GM23338 (cell line): ENCODE measurements at regions not wholly inside any gene's neighbourhood (a gene's known extent, or its start where the extent isn't known, plus 50 kb on each side); places are given as distances from the start of the nearest gene placed in this dataset.

Experiments used
- ATAC-seq: fragments of 200-7000 bp; cut with Tn5 transposase; 3 replicates; pipeline ENCODE4 v1.9.1; 2020
- DNase-seq: peaks from one replicate; pipeline ENCODE4 v3.0.0-alpha.2; 2015; ENCODE audit warnings: low spot score
- H2AFZ ChIP-seq: fragments of 200-600 bp; sonication (generic); 2 replicates; pipeline ENCODE4 v1.8.0; 2016; ENCODE audit warnings: antibody characterized with exemption, mild to moderate bottlenecking, moderate library complexity
- H3F3A ChIP-seq: fragments of 200-600 bp; sonication (generic); replicated peaks from 2 replicates; pipeline ENCODE4 v1.8.0; 2017; ENCODE audit warnings: antibody characterized with exemption, mixed run types, low read depth
- H3K27ac ChIP-seq: fragments of 200-600 bp; sonication (generic); 2 replicates; pipeline ENCODE4 v1.6.1; 2016; ENCODE audit warnings: low read depth
- H3K27me3 ChIP-seq: fragments of 200-600 bp; sonication (generic); 2 replicates; pipeline ENCODE4 v1.8.0; 2016; ENCODE audit warnings: mild to moderate bottlenecking, mixed run types, moderate library complexity; ENCODE audit not compliant: insufficient read depth
- H3K36me3 ChIP-seq: fragments of 200-600 bp; sonication (generic); 2 replicates; pipeline ENCODE4 v1.8.0; 2016; ENCODE audit warnings: mild to moderate bottlenecking; ENCODE audit not compliant: insufficient read depth
- H3K4me1 ChIP-seq: fragments of 200-600 bp; sonication (generic); 2 replicates; pipeline ENCODE4 v1.8.0; 2016; ENCODE audit warnings: mild to moderate bottlenecking, moderate library complexity; ENCODE audit not compliant: insufficient read depth
- H3K4me2 ChIP-seq: fragments of 200-600 bp; sonication (generic); 2 replicates; pipeline ENCODE4 v1.7.1; 2017; ENCODE audit warnings: mixed run types
- H3K4me3 ChIP-seq: fragments of 200-600 bp; sonication (generic); 2 replicates; pipeline ENCODE4 v1.6.1; 2016; ENCODE audit warnings: mixed run types
- H3K79me2 ChIP-seq: fragments of 200-600 bp; sonication (generic); replicated peaks from 2 replicates; pipeline ENCODE4 v1.8.0; 2017; ENCODE audit warnings: mild to moderate bottlenecking; ENCODE audit not compliant: insufficient read depth
- H3K9me2 ChIP-seq: fragments of 200-600 bp; sonication (generic); 2 replicates; pipeline ENCODE4 v1.8.0; 2017; ENCODE audit not compliant: insufficient read depth
- H4K20me1 ChIP-seq: fragments of 200-600 bp; sonication (generic); replicated peaks from 2 replicates; pipeline ENCODE4 v1.8.0; 2017; ENCODE audit warnings: mild to moderate bottlenecking; ENCODE audit not compliant: insufficient read depth
- H3K27ac Mint-ChIP-seq: 2 replicates; pipeline ENCODE4 v1.8.0; 2020; ENCODE audit warnings: inconsistent platforms, mild to moderate bottlenecking, moderate library complexity, mixed read lengths
- H3K27me3 Mint-ChIP-seq: 3 replicates; pipeline ENCODE4 v1.8.0; 2022; ENCODE audit warnings: low read depth, mild to moderate bottlenecking, moderate library complexity, mixed read lengths, inconsistent platforms; ENCODE audit not compliant: insufficient read depth, poor library complexity
- H3K36me3 Mint-ChIP-seq: 3 replicates; pipeline ENCODE4 v1.8.0; 2021; ENCODE audit warnings: low read depth, mild to moderate bottlenecking, inconsistent platforms, moderate library complexity, mixed read lengths
- H3K4me1 Mint-ChIP-seq: 3 replicates; pipeline ENCODE4 v1.8.0; 2020; ENCODE audit warnings: mild to moderate bottlenecking, inconsistent platforms, mixed read lengths
- H3K4me3 Mint-ChIP-seq: 3 replicates; pipeline ENCODE4 v1.8.0; 2021; ENCODE audit warnings: moderate library complexity, mild to moderate bottlenecking, inconsistent platforms, mixed read lengths
- H3K9me3 Mint-ChIP-seq: 3 replicates; pipeline ENCODE4 v1.8.0; 2020; ENCODE audit warnings: moderate library complexity, mild to moderate bottlenecking, inconsistent platforms, mixed read lengths
- NANOG ChIP-seq: IDR thresholded peaks from 2 replicates; pipeline ENCODE4 v1.6.1; 2016; ENCODE audit warnings: antibody characterized with exemption, borderline replicate concordance
- POLR2AphosphoS5 ChIP-seq: IDR thresholded peaks from 2 replicates; pipeline ENCODE4 v1.6.1; 2016; ENCODE audit warnings: antibody characterized with exemption, low read depth
- REST ChIP-seq: IDR thresholded peaks from one replicate; pipeline ENCODE4 v1.6.1; 2018; ENCODE audit warnings: antibody characterized with exemption; ENCODE audit not compliant: unreplicated experiment
- STAT1 ChIP-seq: IDR thresholded peaks from one replicate; pipeline ENCODE4 v1.6.1; 2016; ENCODE audit warnings: antibody characterized with exemption; ENCODE audit not compliant: unreplicated experiment
- ZNF331 ChIP-seq: fragments of 250-450 bp; sonication (Bioruptor Pico); IDR thresholded peaks from 2 replicates; pipeline ENCODE4 v1.5.0; 2020; ENCODE audit warnings: low read depth, mild to moderate bottlenecking, moderate library complexity
- TF ChIP-seq, protein P1 (sequence below): fragments of 250-450 bp; sonication (Bioruptor Pico); IDR thresholded peaks from 2 replicates; pipeline ENCODE4 v1.5.0; 2020; ENCODE audit warnings: mild to moderate bottlenecking, moderate library complexity
- TF ChIP-seq, protein P2 (sequence below), 2 experiments: fragments of 200-600 bp in 1 of 2; sonication (generic) in 1 of 2; conservative IDR thresholded peaks; 2 replicates each; pipeline versions ENCODE4 v1.5.1 to v1.6.1; 2016 to 2017; ENCODE audit warnings: antibody characterized with exemption in 2 of 2, low read depth in 2 of 2, mild to moderate bottlenecking in 2 of 2, moderate library complexity in 1 of 2

DNA sequence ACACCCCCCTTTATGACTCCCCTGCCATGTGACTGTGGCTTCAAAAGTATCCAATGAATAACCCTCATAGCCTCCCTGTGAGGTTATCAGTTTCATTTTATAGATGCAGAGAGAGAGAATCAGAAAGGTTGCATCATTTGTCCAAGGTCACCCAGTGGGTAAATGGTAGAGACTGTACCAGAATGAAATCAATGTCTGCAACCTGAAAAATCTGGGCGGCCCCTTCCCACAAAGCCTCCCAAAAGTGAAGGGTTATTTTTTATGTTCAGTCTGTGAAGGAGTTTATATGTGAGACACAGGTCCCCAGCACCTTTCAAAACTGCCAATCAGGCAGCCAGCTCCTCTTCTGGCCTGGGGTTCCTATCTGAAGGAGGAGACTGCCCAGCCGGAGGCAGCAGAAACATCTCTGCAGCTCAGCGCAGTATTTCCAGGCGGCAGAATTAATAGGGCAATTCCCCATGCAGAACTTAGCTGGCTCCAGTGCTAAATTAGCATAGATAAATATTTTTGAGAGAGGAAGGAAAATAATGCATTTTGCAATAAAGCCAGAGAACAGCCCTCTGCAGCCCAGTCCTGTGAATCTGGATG is 130.8 kb upstream of the PRR20G start:
- Mint-ChIP-seq H3K27ac (no peak overlapping the region), H3K4me1 (peaks cover 30% of the 10 kb centered on the region), H3K36me3 (no peaks in the 10 kb centered on the region), H3K9me3 (no peaks in the 10 kb centered on the region), H3K4me3 (no peak overlapping the region), H3K27me3 (peaks cover 6% of the 10 kb centered on the region)
- Histone ChIP-seq H3K27ac (no peak overlapping the region), H3K4me1 (peaks cover 3% of the 10 kb centered on the region; the same call in 1 of the 2 replicates), H3K79me2 (no peaks in the 10 kb centered on the region), H3K27me3 (no peaks in the 10 kb centered on the region), H4K20me1 (no peaks in the 10 kb centered on the region), H3K4me2 (no peak overlapping the region), H3K9me2 (no peaks in the 10 kb centered on the region), H3F3A (no peaks in the 10 kb centered on the region), H3K36me3 (no peaks in the 10 kb centered on the region), H2AFZ (no peak overlapping the region), H3K4me3 (no peak overlapping the region)
- ATAC-seq (no peak), DNase-seq (no peak)
- TF ChIP-seq POLR2AphosphoS5 (no peak), NANOG (no peak)

DNA sequence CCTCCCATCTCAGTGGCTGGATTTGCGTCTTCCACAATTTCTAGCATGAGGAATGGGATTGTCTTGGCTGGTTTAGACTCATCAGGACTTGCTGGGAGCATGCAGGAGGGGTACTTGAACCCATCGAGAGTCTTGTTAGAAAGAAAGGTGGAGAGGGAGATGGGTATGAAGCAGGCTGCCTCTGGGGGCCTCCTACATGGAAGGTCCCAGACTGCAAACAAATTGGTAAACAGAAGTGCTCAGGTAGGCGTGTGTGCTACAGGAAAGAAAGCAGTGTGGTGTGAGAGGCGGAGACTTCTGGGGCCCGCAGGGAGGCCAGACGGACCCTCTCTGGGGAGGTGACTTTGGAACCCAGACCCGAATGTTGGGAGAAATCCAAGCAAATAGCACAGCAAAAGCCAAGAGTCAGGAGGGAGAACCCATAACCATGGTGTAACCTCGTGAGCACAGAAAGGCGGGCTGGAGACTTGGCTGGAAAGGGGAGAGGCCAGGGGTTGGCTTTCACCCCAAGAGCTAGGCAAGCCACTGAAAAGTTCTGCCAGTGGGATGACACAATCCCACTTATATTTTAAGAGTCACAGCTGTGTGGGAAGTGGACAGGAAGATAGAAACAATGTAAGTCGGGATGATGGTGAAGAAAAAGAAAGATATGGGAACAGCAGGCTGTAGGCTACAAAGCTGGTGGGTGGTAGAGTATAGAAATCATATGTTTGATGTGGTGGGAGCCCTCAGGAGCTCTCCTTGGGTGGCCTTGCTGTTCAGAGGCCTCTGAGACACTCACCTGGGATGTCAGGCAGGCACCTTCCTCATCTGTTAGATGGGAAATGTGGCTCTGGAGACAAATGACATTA is 130.1 kb upstream of the PRR20G start:
- peaks cover 23% of the 10 kb centered on the region for H3K4me1 Mint-ChIP-seq
- no peak for DNase-seq

More for the DNA sequence above, 130.1 kb upstream of the PRR20G start:
- Histone ChIP-seq H3K4me2 (no peak overlapping the region), H3K79me2 (no peaks in the 10 kb centered on the region), H3K36me3 (no peaks in the 10 kb centered on the region), H3K9me2 (no peaks in the 10 kb centered on the region), H3K4me3 (no peak overlapping the region), H3F3A (no peaks in the 10 kb centered on the region), H3K27ac (no peak overlapping the region), H4K20me1 (no peaks in the 10 kb centered on the region), H2AFZ (0 out of 2 replicates have a peak overlapping the region, but pooled peaks have one; percentile 63), H3K27me3 (no peaks in the 10 kb centered on the region), H3K4me1 (no peaks in the 10 kb centered on the region; the same call in 1 of the 2 replicates)
- no peak overlapping the region for H3K4me3 Mint-ChIP-seq
- no peaks in the 10 kb centered on the region for H3K9me3 Mint-ChIP-seq
- no peaks in the 10 kb centered on the region for H3K36me3 Mint-ChIP-seq
- no peak overlapping the region for H3K27ac Mint-ChIP-seq
- no peak for ATAC-seq
- TF ChIP-seq REST (no peak), POLR2AphosphoS5 (no peak), STAT1 (no peak), ZNF331 (no peak)
- TF ChIP-seq, protein P1, sequence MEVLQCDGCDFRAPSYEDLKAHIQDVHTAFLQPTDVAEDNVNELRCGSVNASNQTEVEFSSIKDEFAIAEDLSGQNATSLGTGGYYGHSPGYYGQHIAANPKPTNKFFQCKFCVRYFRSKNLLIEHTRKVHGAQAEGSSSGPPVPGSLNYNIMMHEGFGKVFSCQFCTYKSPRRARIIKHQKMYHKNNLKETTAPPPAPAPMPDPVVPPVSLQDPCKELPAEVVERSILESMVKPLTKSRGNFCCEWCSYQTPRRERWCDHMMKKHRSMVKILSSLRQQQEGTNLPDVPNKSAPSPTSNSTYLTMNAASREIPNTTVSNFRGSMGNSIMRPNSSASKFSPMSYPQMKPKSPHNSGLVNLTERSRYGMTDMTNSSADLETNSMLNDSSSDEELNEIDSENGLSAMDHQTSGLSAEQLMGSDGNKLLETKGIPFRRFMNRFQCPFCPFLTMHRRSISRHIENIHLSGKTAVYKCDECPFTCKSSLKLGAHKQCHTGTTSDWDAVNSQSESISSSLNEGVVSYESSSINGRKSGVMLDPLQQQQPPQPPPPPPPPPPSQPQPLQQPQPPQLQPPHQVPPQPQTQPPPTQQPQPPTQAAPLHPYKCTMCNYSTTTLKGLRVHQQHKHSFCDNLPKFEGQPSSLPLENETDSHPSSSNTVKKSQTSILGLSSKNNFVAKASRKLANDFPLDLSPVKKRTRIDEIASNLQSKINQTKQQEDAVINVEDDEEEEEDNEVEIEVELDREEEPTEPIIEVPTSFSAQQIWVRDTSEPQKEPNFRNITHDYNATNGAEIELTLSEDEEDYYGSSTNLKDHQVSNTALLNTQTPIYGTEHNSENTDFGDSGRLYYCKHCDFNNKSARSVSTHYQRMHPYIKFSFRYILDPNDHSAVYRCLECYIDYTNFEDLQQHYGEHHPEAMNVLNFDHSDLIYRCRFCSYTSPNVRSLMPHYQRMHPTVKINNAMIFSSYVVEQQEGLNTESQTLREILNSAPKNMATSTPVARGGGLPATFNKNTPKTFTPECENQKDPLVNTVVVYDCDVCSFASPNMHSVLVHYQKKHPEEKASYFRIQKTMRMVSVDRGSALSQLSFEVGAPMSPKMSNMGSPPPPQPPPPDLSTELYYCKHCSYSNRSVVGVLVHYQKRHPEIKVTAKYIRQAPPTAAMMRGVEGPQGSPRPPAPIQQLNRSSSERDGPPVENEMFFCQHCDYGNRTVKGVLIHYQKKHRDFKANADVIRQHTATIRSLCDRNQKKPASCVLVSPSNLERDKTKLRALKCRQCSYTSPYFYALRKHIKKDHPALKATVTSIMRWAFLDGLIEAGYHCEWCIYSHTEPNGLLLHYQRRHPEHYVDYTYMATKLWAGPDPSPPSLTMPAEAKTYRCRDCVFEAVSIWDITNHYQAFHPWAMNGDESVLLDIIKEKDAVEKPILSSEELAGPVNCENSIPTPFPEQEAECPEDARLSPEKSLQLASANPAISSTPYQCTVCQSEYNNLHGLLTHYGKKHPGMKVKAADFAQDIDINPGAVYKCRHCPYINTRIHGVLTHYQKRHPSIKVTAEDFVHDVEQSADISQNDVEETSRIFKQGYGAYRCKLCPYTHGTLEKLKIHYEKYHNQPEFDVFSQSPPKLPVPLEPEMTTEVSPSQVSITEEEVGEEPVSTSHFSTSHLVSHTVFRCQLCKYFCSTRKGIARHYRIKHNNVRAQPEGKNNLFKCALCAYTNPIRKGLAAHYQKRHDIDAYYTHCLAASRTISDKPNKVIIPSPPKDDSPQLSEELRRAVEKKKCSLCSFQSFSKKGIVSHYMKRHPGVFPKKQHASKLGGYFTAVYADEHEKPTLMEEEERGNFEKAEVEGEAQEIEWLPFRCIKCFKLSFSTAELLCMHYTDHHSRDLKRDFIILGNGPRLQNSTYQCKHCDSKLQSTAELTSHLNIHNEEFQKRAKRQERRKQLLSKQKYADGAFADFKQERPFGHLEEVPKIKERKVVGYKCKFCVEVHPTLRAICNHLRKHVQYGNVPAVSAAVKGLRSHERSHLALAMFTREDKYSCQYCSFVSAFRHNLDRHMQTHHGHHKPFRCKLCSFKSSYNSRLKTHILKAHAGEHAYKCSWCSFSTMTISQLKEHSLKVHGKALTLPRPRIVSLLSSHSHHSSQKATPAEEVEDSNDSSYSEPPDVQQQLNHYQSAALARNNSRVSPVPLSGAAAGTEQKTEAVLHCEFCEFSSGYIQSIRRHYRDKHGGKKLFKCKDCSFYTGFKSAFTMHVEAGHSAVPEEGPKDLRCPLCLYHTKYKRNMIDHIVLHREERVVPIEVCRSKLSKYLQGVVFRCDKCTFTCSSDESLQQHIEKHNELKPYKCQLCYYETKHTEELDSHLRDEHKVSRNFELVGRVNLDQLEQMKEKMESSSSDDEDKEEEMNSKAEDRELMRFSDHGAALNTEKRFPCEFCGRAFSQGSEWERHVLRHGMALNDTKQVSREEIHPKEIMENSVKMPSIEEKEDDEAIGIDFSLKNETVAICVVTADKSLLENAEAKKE, result no peak
- TF ChIP-seq, protein P2, sequence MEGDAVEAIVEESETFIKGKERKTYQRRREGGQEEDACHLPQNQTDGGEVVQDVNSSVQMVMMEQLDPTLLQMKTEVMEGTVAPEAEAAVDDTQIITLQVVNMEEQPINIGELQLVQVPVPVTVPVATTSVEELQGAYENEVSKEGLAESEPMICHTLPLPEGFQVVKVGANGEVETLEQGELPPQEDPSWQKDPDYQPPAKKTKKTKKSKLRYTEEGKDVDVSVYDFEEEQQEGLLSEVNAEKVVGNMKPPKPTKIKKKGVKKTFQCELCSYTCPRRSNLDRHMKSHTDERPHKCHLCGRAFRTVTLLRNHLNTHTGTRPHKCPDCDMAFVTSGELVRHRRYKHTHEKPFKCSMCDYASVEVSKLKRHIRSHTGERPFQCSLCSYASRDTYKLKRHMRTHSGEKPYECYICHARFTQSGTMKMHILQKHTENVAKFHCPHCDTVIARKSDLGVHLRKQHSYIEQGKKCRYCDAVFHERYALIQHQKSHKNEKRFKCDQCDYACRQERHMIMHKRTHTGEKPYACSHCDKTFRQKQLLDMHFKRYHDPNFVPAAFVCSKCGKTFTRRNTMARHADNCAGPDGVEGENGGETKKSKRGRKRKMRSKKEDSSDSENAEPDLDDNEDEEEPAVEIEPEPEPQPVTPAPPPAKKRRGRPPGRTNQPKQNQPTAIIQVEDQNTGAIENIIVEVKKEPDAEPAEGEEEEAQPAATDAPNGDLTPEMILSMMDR (conservative IDR thresholded peaks at IDR 0.05; ENCODE audit: low read depth in 2 of 2), result no peak
- H3K27me3 Mint-ChIP-seq, result peaks cover 6% of the 10 kb centered on the region
